Loucy (cell line): ENCODE measurements at regions not wholly inside any gene's neighbourhood (a gene's known extent, or its start where the extent isn't known, plus 50 kb on each side); places are given as distances from the start of the nearest gene placed in this dataset.

Experiments used
- H2AFZ ChIP-seq: fragments of 200-600 bp; sonication (generic); 2 replicates; pipeline ENCODE4 v1.6.0; 2016; ENCODE audit warnings: antibody characterized with exemption, mild to moderate bottlenecking, low read length, moderate library complexity
- H3F3A ChIP-seq: fragments of 200-600 bp; 2 replicates; pipeline ENCODE4 v1.6.0; 2016; ENCODE audit warnings: antibody characterized with exemption, low read depth, mild to moderate bottlenecking
- H3K27me3 ChIP-seq: fragments of 200-600 bp; sonication (generic); 2 replicates; pipeline ENCODE4 v1.6.1; 2014; ENCODE audit warnings: low read length, mild to moderate bottlenecking; ENCODE audit not compliant: insufficient read depth, poor library complexity, severe bottlenecking
- H3K36me3 ChIP-seq: fragments of 200-600 bp; sonication (generic); 2 replicates; pipeline ENCODE4 v1.6.1; 2016; ENCODE audit warnings: low read length; ENCODE audit not compliant: insufficient read depth
- H3K4me1 ChIP-seq: fragments of 200-600 bp; sonication (generic); 2 replicates; pipeline ENCODE4 v1.5.1; 2014; ENCODE audit warnings: low read length, mild to moderate bottlenecking; ENCODE audit not compliant: insufficient read depth, poor library complexity, severe bottlenecking
- H3K4me2 ChIP-seq: fragments of 200-600 bp; sonication (generic); 2 replicates; pipeline ENCODE4 v1.6.0; 2014; ENCODE audit warnings: antibody characterized with exemption, low read length, low read depth, mild to moderate bottlenecking; ENCODE audit not compliant: poor library complexity, severe bottlenecking
- H3K4me3 ChIP-seq: fragments of 200-600 bp; sonication (generic); 2 replicates; pipeline ENCODE4 v1.5.1; 2014; ENCODE audit warnings: low read length, mild to moderate bottlenecking, mixed read lengths; ENCODE audit not compliant: poor library complexity, severe bottlenecking
- H3K79me2 ChIP-seq: fragments of 200-600 bp; sonication (generic); 2 replicates; pipeline ENCODE4 v1.6.1; 2014; ENCODE audit warnings: low read length; ENCODE audit not compliant: insufficient read depth
- H3K9ac ChIP-seq: fragments of 200-600 bp; sonication (generic); 2 replicates; pipeline ENCODE4 v1.6.0; 2014; ENCODE audit warnings: mild to moderate bottlenecking, low read depth, low read length, moderate library complexity; ENCODE audit not compliant: poor library complexity, severe bottlenecking
- H3K9me2 ChIP-seq: fragments of 200-600 bp; sonication (generic); replicated peaks from 2 replicates; pipeline ENCODE4 v1.6.1; 2016; ENCODE audit warnings: low read depth, low read length, mixed read lengths
- H3K9me3 ChIP-seq: fragments of 200-600 bp; sonication (generic); 2 replicates; pipeline ENCODE4 v1.6.1; 2014; ENCODE audit warnings: mild to moderate bottlenecking, antibody characterized with exemption, low read length, low read depth; ENCODE audit not compliant: insufficient read depth
- H4K20me1 ChIP-seq: fragments of 200-600 bp; sonication (generic); 2 replicates; pipeline ENCODE4 v1.6.0; 2014; ENCODE audit warnings: antibody characterized with exemption, low read length, mild to moderate bottlenecking; ENCODE audit not compliant: insufficient read depth, poor library complexity, severe bottlenecking
- EZH2phosphoT487 ChIP-seq: fragments of 200-600 bp; IDR thresholded peaks from 2 replicates; pipeline ENCODE4 v1.6.1; 2018; ENCODE audit warnings: antibody characterized with exemption, mild to moderate bottlenecking, moderate library complexity, borderline replicate concordance
- TF ChIP-seq, protein P1 (sequence below): fragments of 200-600 bp; sonication (generic); conservative IDR thresholded peaks from 2 replicates; pipeline ENCODE4 v1.5.1; 2014; ENCODE audit warnings: mild to moderate bottlenecking, antibody characterized with exemption, low read length

- Histone ChIP-seq H3K79me2 (no peaks in the 10 kb centered on the region), H3K4me1 (peaks cover 16% of the 10 kb centered on the region), H3K9me3 (no peaks in the 10 kb centered on the region), H3K9ac (no peak overlapping the region), H3K9me2 (no peaks in the 10 kb centered on the region), H3K4me3 (peak overlapping the region; percentile 66), H3K36me3 (no peaks in the 10 kb centered on the region), H3K4me2 (peak overlapping the region; percentile 76), H2AFZ (peak overlapping the region; percentile 81), H3K27me3 (no peaks in the 10 kb centered on the region), H3F3A (no peaks in the 10 kb centered on the region), H4K20me1 (no peaks in the 10 kb centered on the region)
- TF ChIP-seq EZH2phosphoT487, result no peak
- TF ChIP-seq, protein P1, sequence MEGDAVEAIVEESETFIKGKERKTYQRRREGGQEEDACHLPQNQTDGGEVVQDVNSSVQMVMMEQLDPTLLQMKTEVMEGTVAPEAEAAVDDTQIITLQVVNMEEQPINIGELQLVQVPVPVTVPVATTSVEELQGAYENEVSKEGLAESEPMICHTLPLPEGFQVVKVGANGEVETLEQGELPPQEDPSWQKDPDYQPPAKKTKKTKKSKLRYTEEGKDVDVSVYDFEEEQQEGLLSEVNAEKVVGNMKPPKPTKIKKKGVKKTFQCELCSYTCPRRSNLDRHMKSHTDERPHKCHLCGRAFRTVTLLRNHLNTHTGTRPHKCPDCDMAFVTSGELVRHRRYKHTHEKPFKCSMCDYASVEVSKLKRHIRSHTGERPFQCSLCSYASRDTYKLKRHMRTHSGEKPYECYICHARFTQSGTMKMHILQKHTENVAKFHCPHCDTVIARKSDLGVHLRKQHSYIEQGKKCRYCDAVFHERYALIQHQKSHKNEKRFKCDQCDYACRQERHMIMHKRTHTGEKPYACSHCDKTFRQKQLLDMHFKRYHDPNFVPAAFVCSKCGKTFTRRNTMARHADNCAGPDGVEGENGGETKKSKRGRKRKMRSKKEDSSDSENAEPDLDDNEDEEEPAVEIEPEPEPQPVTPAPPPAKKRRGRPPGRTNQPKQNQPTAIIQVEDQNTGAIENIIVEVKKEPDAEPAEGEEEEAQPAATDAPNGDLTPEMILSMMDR, result no peak
Observed at GRCh38 chr18:57209713-57210106, 62.8 kb downstream of the BOD1L2 start.

DNA sequence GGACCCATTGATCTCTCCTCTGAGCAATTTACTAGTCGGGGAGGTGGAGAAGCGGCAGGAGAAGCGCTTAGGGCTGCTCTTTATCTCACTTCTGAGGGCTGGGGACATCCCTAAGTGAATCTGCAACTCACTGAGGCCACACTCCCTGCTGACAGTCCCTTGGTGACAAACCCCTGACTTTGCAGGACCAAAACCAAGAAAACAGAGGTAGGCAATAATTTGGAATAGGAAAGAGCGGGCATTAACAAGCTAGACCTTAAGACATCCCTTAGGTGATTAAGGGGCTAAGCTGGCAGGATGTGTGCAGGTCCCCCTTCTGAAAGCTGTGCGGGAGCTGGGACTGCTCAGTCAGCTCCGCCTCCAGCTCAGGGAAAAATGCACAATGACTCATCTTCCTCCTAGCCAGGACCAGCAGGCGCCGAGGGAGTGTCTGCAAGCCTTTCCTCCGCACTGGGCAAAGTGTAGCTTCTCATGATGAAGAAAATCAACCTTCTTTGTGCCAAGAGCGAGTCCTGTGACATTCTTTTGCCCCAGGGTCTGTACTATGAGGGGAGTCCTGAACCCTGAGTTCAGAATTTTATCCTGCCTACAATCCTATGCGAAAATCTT lies 63.3 kb downstream of the BOD1L2 start:
- H3K4me2 ChIP-seq, result peak overlapping the region; percentile 76
- no peak overlapping the region for H3K9ac ChIP-seq
- TF ChIP-seq EZH2phosphoT487, result no peak
- TF ChIP-seq, protein P1, result no peak
- no peaks in the 10 kb centered on the region for H4K20me1 ChIP-seq
- peaks cover 16% of the 10 kb centered on the region for H3K4me1 ChIP-seq
- H3K36me3 ChIP-seq, result no peaks in the 10 kb centered on the region
- H2AFZ ChIP-seq, result peak overlapping the region; percentile 81
- H3K9me3 ChIP-seq, result no peaks in the 10 kb centered on the region
- H3K9me2 ChIP-seq, result no peaks in the 10 kb centered on the region
- H3K4me3 ChIP-seq, result peak overlapping the region; percentile 66
- no peaks in the 10 kb centered on the region for H3K79me2 ChIP-seq
- H3K27me3 ChIP-seq, result no peaks in the 10 kb centered on the region
- no peaks in the 10 kb centered on the region for H3F3A ChIP-seq

DNA sequence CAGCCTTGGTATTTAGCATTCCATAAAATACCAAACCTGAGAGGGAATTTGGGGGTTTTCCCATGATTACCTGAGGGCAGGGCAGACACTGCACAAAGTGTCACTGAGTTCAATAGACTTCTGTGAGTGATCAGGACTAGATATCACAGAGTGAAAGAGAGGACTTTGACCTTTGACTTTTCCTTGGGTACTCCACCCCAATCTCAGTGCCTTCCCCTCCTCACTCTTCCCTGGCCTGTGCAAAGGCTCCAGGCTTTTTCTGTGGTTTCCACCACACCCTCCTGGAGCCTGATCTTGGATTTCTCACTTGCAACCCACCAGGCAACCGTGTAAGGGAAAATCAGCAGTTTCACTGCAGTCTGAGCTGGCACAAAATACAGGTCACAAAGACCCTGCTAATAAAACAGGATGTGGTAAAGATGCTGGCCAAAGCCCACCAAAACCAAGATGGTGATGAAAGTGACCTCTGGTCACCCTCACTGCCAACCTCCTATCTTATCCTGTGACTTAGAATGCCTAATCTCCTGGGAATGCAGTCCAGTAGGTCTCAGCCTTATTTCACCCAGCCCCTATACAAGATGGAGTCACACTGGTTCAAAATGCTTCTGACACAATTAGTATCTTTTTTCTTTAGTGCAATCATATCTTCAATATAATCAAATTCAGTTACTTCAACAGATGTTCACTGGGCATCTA lies 64.0 kb downstream of the BOD1L2 start:
- Histone ChIP-seq H3K9ac (no peak overlapping the region), H3K9me2 (no peaks in the 10 kb centered on the region), H3K79me2 (no peaks in the 10 kb centered on the region), H3K27me3 (no peaks in the 10 kb centered on the region), H2AFZ (no peak overlapping the region), H3F3A (no peaks in the 10 kb centered on the region), H4K20me1 (no peaks in the 10 kb centered on the region), H3K9me3 (no peaks in the 10 kb centered on the region), H3K36me3 (no peaks in the 10 kb centered on the region), H3K4me3 (peak overlapping the region; percentile 66), H3K4me2 (peak overlapping the region; percentile 76), H3K4me1 (peaks cover 16% of the 10 kb centered on the region)
- TF ChIP-seq, protein P1, result no peak
- no peak for TF ChIP-seq EZH2phosphoT487
